Heart left ventricle (tissue), 16 donors: ENCODE measurements at regions not wholly inside any gene's neighbourhood (a gene's known extent, or its start where the extent isn't known, plus 50 kb on each side); places are given as distances from the start of the nearest gene placed in this dataset.

Experiments
- ATAC-seq, 4 donors: fragments of 200-7000 bp; cut with Tn5 transposase; one replicate each; pipeline ENCODE4 v1.9.1; 2020 to 2022; ENCODE audit warnings: moderate library complexity in 4 of 4, mild to moderate bottlenecking in 3 of 4, moderate number of reproducible peaks in 1 of 4
- DNase-seq, 5 donors: peaks; one replicate each; pipeline ENCODE4 v3.0.0-alpha.2; 2020
- H3K27ac ChIP-seq, 12 donors: fragments of 200-600 bp; sonication (generic) in 4 of 12; one replicate each; pipeline versions ENCODE4 v1.5.0 to v1.8.0; 2016 to 2022; ENCODE audit warnings: mild to moderate bottlenecking in 2 of 12
- H3K27me3 ChIP-seq, 9 donors: fragments of 200-600 bp; sonication (generic) in 2 of 9; one replicate each; pipeline versions ENCODE4 v1.5.1 to v1.8.0; 2016 to 2022; ENCODE audit warnings: mild to moderate bottlenecking in 3 of 9
- H3K36me3 ChIP-seq, 9 donors: fragments of 200-600 bp; sonication (generic) in 2 of 9; one replicate each; pipeline versions ENCODE4 v1.5.0 to v1.8.0; 2018 to 2022; ENCODE audit warnings: mild to moderate bottlenecking in 2 of 9
- H3K4me1 ChIP-seq, 12 donors: fragments of 200-600 bp; sonication (generic) in 4 of 12; one replicate each; pipeline versions ENCODE4 v1.5.0 to v1.8.0; 2016 to 2022; ENCODE audit warnings: mild to moderate bottlenecking in 3 of 12
- H3K4me3 ChIP-seq, 12 donors: fragments of 200-600 bp; sonication (generic) in 4 of 12; one replicate each; pipeline versions ENCODE4 v1.5.0 to v1.8.0; 2017 to 2022; ENCODE audit warnings: mild to moderate bottlenecking in 9 of 12, moderate library complexity in 4 of 12
- H3K9me3 ChIP-seq, 12 donors: fragments of 200-600 bp; sonication (generic) in 4 of 12; one replicate each; pipeline versions ENCODE4 v1.5.0 to v1.8.0; 2016 to 2022; ENCODE audit warnings: mild to moderate bottlenecking in 1 of 12
- POLR2A ChIP-seq, 2 donors: fragments of 450-650 bp; IDR thresholded peaks; one replicate each; pipeline ENCODE4 v1.6.1; 2017; ENCODE audit warnings: antibody characterized with exemption in 2 of 2, mild to moderate bottlenecking in 2 of 2, moderate library complexity in 2 of 2
- WGBS, 4 donors: extraction: QIAGEN DNeasy Blood & Tissue Kit in 2 of 4; methylation state at CpG; one replicate each; pipeline versions ENCODE4 v1.1.5 to v1.1.7; 2013 to 2018; 5-methylcytosine and 5-hydroxymethylcytosine counted together
- intact Hi-C, 10 donors: fragments of 100-400 bp; cut with DNase I; formaldehyde crosslinking; loops; one replicate each; pipeline versions ENCODE4 v1.11.1 to v1.14.2; 2022
- TF ChIP-seq, protein P1 (sequence below), 12 donors: fragments of 200-600 bp; sonication (generic) in 4 of 12; IDR thresholded peaks; one replicate each; pipeline versions ENCODE4 v1.5.0 to v1.8.0; 2018 to 2022; ENCODE audit warnings: antibody characterized with exemption in 12 of 12, mild to moderate bottlenecking in 5 of 12
- donor health status: ischemic (EF 13 %, LVEDD 7.1; RV severe dilation, severe dysfunction).
- donor health status: healthy with polysubstance abuse.
- donor health status: DM: no; HTN: yes; CAD: no.
- donor health status: DM: no; HTN: no; CAD: no.
- donor health status: ischemic (EF 25% LVEDD 6.9; RV normal size, moderate dysfunction).
- donor health status: ischemic (EF 25% LVEDD 5.7; RV mildly dilated, moderate dysfunction).
- donor health status: healthy.
- donor health status: DM: yes; HTN: yes; CAD: no.
- donor health status: ischemic (EF 35%, LVEDD 5.7; RV mildly dilated, moderate dysfunction).
- donor health status: nonischemic (EF 11% LVEDD 7.7; RV severe dilation, severe dysfunction).
- donor health status: DM: yes; HTN: yes; CAD: no.
- donor health status: PGD.
- donor health status: ischemic (EF 29% LVEDD 5.4; RV normal size, mild dysfunction).
- donor health status: nonischemic (EF 23%, LVEDD 6.1; RV moderate dilation, normal function).

DNA sequence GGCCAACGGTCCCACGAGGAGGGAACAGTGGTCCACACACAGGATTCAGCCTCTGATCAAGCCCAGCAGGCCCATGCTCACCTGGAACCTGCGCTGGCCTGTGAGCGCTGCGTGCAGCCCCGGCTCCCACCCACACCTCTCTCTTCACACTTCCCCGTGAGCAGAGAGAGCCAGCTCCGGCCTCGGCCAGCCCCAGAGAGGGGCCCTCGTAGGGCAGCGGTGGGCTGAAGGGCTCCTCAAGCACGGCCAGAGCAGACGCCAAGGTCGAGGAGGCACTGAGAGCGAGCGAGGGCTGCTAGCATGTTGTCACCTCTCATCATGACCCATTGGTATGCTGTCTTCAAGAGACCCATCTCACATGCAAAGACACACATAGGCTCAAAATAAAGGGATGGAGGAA lies 83.0 kb upstream of the FMR1 start:
- Histone ChIP-seq H3K27me3 (no peaks in the 10 kb centered on the region), H3K4me1 (no peaks in the 10 kb centered on the region), H3K9me3 (peaks cover 0 to 10% (median 0%) of the 10 kb centered on the region in 12 donors), H3K4me3 (no peak overlapping the region), H3K36me3 (no peaks in the 10 kb centered on the region), H3K27ac (no peak overlapping the region)
- WGBS, 4 donors, result 81 to 88% (median 87%) methylated on average over 9 to 16 of the region's 16 CpGs
- DNase-seq (peak in 1 of 5 donors; percentile 41), ATAC-seq (no peak)
- intact Hi-C loops, result no loop called here
- TF ChIP-seq POLR2A (IDR thresholded peaks at IDR 0.05), result no peak
- TF ChIP-seq, protein P1, sequence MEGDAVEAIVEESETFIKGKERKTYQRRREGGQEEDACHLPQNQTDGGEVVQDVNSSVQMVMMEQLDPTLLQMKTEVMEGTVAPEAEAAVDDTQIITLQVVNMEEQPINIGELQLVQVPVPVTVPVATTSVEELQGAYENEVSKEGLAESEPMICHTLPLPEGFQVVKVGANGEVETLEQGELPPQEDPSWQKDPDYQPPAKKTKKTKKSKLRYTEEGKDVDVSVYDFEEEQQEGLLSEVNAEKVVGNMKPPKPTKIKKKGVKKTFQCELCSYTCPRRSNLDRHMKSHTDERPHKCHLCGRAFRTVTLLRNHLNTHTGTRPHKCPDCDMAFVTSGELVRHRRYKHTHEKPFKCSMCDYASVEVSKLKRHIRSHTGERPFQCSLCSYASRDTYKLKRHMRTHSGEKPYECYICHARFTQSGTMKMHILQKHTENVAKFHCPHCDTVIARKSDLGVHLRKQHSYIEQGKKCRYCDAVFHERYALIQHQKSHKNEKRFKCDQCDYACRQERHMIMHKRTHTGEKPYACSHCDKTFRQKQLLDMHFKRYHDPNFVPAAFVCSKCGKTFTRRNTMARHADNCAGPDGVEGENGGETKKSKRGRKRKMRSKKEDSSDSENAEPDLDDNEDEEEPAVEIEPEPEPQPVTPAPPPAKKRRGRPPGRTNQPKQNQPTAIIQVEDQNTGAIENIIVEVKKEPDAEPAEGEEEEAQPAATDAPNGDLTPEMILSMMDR (IDR thresholded peaks at IDR 0.05), result no peak

DNA sequence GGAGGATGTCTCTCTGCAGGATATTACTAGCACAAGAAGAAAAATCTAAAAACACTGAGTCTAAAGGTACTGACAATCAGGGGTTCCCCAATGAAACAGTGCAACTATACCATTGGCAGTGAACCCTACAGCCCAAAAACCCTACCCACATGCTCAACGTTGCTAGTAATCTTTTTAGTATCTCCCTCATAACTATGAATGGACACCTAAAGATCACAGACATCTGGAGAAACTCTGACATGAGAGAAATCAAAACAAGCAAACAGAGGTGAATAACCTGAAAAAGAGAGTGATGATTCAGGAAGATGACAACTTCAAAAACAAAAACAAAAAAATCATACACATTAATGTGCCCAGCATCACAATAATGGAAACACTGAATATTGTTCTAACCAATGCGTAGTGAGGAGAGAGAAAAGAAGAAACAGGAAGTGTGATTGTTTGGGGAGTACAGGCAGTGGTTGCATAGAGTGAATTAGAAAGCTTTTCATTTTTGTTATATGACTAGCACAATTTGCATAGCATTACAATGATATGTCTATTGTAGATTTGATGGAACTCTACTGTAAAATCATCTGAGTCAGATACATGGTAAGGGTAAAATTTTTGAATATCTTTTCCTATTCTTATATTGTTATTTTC lies 78.9 kb upstream of the FMR1 start:
- H3K27ac ChIP-seq, result no peak overlapping the region
- peaks cover 0 to 7% (median 0%) of the 10 kb centered on the region in 12 donors for H3K9me3 ChIP-seq
- H3K4me3 ChIP-seq, result no peak overlapping the region
- ATAC-seq (no peak), DNase-seq (no peak)
- no peaks in the 10 kb centered on the region for H3K4me1 ChIP-seq
- H3K27me3 ChIP-seq, result peaks cover 0 to 6% (median 0%) of the 10 kb centered on the region in 9 donors
- whole genome bisulfite sequencing, 4 donors, result 33 to 67% (median 48%) methylated on average over 2 of the region's 2 CpGs
- no peaks in the 10 kb centered on the region for H3K36me3 ChIP-seq
- intact Hi-C loops, result no loop called here
- no peak for TF ChIP-seq POLR2A (IDR thresholded peaks at IDR 0.05)
- TF ChIP-seq, protein P1 (IDR thresholded peaks at IDR 0.05), result no peak

DNA sequence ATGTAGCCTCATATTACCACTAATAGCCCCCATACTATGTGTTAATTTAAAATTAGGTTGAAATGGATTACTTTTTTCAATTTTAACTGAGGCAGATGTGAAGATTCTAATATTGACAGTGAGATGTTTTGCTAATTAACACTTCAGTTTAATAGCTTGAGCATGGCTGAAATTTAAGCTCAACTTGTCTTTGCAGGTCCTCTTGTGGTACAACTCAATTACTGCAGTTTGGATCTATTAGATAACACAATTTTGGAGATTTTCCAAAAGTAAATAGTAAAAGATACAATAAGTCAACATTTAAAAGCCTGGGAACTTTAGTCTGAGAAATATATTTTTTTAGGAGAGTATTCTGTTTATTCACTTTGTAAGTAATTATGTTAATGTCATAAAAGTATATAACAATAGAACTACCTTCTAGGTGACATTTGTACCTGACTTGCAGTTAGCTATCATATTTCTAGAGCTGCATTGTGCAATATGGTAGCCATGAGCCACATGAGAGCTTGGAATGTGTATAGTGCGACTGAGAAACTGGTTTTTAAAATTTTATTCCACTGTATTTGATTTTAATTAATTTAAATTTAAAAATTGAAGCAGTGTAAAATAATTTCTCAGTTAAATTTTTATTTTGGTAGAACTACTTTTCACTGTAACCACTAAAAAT lies 73.1 kb upstream of the FMR1 start:
- H3K4me3 ChIP-seq, result no peak overlapping the region
- H3K9me3 ChIP-seq, result no peaks in the 10 kb centered on the region
- no peaks in the 10 kb centered on the region for H3K36me3 ChIP-seq
- TF ChIP-seq, protein P1 (IDR thresholded peaks at IDR 0.05), result peak in 3 of 12 donors; percentile 4 to 18 (median 15)
- TF ChIP-seq POLR2A (IDR thresholded peaks at IDR 0.05), result no peak
- no peak for ATAC-seq
- H3K27ac ChIP-seq, result no peak overlapping the region
- peaks cover 0 to 6% (median 0%) of the 10 kb centered on the region in 9 donors for H3K27me3 ChIP-seq
- no peaks in the 10 kb centered on the region for H3K4me1 ChIP-seq
- WGBS, 4 donors, result 22 to 50% (median 40%) methylated on average over 1 of the region's 1 CpG
- no peak for DNase-seq
- intact Hi-C loops, result no loop called here

DNA sequence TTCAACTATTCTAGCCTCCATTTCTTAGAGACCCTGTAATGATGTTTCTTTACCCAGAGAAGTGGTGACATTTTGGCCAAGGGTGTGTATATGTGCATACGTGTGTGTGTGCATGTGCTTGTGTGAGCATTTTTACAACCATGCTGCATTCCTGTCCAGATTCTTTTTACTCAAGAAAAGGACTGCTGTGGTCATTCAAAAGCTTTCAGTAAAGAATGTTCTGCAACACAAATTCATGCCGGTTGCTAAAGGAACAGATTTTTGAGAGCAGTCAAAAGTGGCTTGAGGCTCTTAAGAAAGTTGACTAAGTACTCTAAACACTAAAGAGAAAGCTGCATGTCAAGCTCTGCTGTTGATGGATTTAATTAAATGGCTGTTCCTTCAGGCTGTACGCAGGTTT lies 65.0 kb upstream of the FMR1 start:
- H3K4me1 ChIP-seq, result no peaks in the 10 kb centered on the region
- H3K27ac ChIP-seq, result no peak overlapping the region
- H3K27me3 ChIP-seq, result no peaks in the 10 kb centered on the region
- WGBS, 4 donors, result 68 to 72% (median 69%) methylated on average over 3 of the region's 3 CpGs
- peaks cover 0 to 5% (median 0%) of the 10 kb centered on the region in 12 donors for H3K9me3 ChIP-seq
- intact Hi-C loops, result no loop called here
- TF ChIP-seq, protein P1 (IDR thresholded peaks at IDR 0.05), result no peak
- no peak for TF ChIP-seq POLR2A (IDR thresholded peaks at IDR 0.05)
- no peak overlapping the region for H3K4me3 ChIP-seq
- ATAC-seq, result no peak
- no peak for DNase-seq
- no peaks in the 10 kb centered on the region for H3K36me3 ChIP-seq
